ENCODE measurements at regions not wholly inside any gene's neighbourhood (a gene's known extent, or its start where the extent isn't known, plus 50 kb on each side); places are given as distances from the start of the nearest gene placed in this dataset.
"Not testable (repeated sequence)": the region's sequence is repeated elsewhere in the genome, so short reads cannot be mapped to it uniquely, and the experiment has no call there.

DNA sequence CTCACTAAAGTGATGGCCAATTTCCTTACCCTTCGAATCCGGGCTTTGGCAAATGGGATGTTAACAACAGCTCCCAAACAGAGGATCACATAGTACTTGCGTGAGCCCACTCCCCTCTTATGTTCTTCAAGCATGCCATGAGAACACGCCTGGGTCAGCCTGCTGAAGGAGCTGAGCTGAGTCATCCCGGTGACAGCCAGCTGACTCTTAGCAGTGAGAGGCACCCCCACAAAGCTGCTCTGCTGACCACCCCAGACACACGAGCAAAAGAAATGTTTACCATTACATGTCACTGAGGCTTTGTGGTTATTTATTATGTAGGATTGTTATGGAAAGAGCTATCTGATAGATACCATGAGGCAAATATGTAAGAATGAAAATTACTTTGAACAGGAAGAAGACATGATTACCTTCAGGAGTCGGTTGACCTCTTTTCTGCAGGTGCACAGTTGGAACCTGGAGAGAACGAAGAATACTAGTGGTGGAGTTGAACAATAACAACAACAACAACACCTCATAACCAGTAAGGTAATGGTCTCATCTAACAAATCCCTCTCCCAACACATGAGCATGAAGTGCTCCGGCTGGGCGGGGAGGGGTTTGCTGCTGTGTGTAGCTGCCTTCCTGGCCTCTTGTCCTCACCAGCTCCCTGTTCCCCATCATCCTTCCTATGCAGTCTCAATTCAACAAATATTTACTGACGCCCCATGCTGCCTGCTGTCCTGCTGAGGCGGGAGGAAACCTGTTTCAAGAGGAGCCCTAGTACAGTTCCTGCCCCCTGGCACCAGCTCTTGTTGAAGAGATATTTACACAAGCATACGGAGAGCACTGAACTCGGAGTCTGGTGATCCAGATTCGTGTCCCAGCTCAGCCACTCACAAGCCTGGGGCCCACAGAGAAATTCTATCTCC lies 69.4 kb upstream of the LHFPL2 start:
- peaks cover 4 to 26% (median 13%) of the 10 kb centered on the region in 4 donors for H3K4me1 ChIP-seq
- in situ Hi-C loops (cut with MboI; ENCODE audit: low pct_ligation_motif_present in 1 of 4, low pct_unique_long_range_greater_than_20kb in 1 of 4, low sequenced_read_pairs in 3 of 4), result no loop called here
- H3K4me3 ChIP-seq, result no peak overlapping the region
- TF ChIP-seq EP300 (IDR thresholded peaks at IDR 0.05; ENCODE audit: low read depth), result no peak
- TF ChIP-seq POLR2A (IDR thresholded peaks at IDR 0.05), result no peak
- TF ChIP-seq POLR2AphosphoS5 (IDR thresholded peaks at IDR 0.05), result no peak
- TF ChIP-seq CTCF (IDR thresholded peaks at IDR 0.05), result no peak
- DNase-seq, result no peak
- H3K27me3 ChIP-seq, result no peaks in the 10 kb centered on the region
- no peaks in the 10 kb centered on the region for H3K36me3 ChIP-seq
- H3K27ac ChIP-seq, result no peak overlapping the region
- intact Hi-C loops (cut with DNase I; ENCODE audit: low total_unique reads), result no loop called here
- H3K9me3 ChIP-seq, result no peaks in the 10 kb centered on the region
- WGBS, 2 donors (ENCODE audit: low coverage in 1 of 2), result 50 to 77% methylated on average over 2 to 15 of the region's 15 CpGs

DNA sequence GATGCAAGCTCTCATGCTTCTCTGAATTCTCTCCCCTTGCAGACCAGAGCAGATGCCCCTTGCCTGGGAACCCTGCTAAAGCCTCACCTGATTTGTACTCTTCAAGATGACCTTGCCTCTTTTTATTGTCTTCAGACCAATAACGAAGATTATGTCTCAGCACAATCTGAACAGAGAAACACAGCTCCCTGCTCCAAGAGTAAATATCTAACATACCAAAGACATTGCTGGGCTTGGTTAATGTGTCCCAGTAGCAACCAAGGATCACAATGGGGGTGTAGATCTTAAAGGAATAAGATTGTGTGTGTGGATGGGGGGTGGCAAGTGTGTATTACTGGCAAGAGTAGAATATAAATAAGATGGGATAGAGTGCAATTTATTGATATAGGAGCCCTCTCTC lies 67.6 kb upstream of the LHFPL2 start:
- no peak for TF ChIP-seq EP300 (IDR thresholded peaks at IDR 0.05; ENCODE audit: low read depth)
- TF ChIP-seq POLR2AphosphoS5 (IDR thresholded peaks at IDR 0.05), result no peak
- no peak for TF ChIP-seq CTCF (IDR thresholded peaks at IDR 0.05)
- no peak for TF ChIP-seq POLR2A (IDR thresholded peaks at IDR 0.05)
- Histone ChIP-seq H3K36me3 (no peaks in the 10 kb centered on the region), H3K9me3 (no peaks in the 10 kb centered on the region), H3K27me3 (no peaks in the 10 kb centered on the region), H3K4me3 (no peak overlapping the region), H3K27ac (no peak overlapping the region), H3K4me1 (peaks cover 0 to 17% (median 8%) of the 10 kb centered on the region in 4 donors)
- 21 to 43% methylated on average over 1 of the region's 1 CpG for WGBS, 2 donors (ENCODE audit: low coverage in 1 of 2)
- in situ Hi-C loops (cut with MboI; ENCODE audit: low pct_ligation_motif_present in 1 of 4, low pct_unique_long_range_greater_than_20kb in 1 of 4, low sequenced_read_pairs in 3 of 4) (no loop called here), intact Hi-C loops (cut with DNase I; ENCODE audit: low total_unique reads) (no loop called here)
- no peak for DNase-seq

DNA sequence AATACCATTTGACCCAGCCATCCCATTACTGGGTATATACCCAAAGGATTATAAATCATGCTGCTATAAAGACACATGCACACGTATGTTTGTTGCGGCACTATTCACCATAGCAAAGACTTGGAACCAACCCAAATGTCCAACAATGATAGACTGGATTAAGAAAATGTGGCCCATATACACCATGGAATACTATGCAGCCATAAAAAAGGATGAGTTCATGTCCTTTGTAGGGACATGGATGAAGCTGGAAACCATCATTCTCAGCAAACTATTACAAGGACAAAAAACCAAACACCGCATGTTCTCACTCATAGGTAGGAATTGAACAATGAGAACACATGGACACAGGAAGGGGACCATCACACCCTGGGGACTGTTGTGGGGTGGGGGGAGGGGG lies 66.8 kb upstream of the LHFPL2 start:
- in situ Hi-C loops (cut with MboI; ENCODE audit: low pct_ligation_motif_present in 1 of 4, low pct_unique_long_range_greater_than_20kb in 1 of 4, low sequenced_read_pairs in 3 of 4), result not testable (repeated sequence)
- WGBS, 2 donors (ENCODE audit: low coverage in 1 of 2), result 85 to 95% methylated on average over 2 to 3 of the region's 3 CpGs

DNA sequence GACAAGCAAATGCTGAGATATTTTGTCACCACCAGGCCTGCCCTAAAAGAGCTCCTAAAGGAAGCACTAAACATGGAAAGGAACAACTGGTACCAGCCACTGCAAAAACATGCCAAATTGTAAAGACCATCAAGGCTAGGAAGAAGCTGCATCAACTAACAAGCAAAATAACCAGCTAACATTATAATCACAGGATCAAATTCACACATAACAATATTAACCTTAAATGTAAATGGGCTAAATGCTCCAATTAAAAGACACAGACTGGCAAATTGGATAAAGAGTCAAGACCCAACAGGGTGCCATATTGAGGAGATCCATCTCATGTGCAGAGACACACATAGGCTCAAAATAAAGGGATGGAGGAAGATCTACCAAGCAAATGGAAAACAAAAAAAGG lies 63.1 kb upstream of the LHFPL2 start:
- in situ Hi-C loops (cut with MboI; ENCODE audit: low pct_ligation_motif_present in 1 of 4, low pct_unique_long_range_greater_than_20kb in 1 of 4, low sequenced_read_pairs in 3 of 4); intact Hi-C loops (cut with DNase I; ENCODE audit: low total_unique reads); H3K4me3 ChIP-seq: not testable (repeated sequence)

More for the DNA sequence above, 66.8 kb upstream of the LHFPL2 start:
- H3K4me1 ChIP-seq; H3K27ac ChIP-seq; H3K4me3 ChIP-seq; H3K9me3 ChIP-seq; DNase-seq; H3K27me3 ChIP-seq; intact Hi-C loops (cut with DNase I; ENCODE audit: low total_unique reads); H3K36me3 ChIP-seq: not testable (repeated sequence)

GRCh38 chr5:78709729-78710430 lies 61.3 kb upstream of the LHFPL2 start:
- in situ Hi-C loops (cut with MboI; ENCODE audit: low pct_ligation_motif_present in 1 of 4, low pct_unique_long_range_greater_than_20kb in 1 of 4, low sequenced_read_pairs in 3 of 4); H3K36me3 ChIP-seq; H3K27me3 ChIP-seq; intact Hi-C loops (cut with DNase I; ENCODE audit: low total_unique reads); DNase-seq; H3K4me3 ChIP-seq; H3K27ac ChIP-seq; H3K4me1 ChIP-seq; H3K9me3 ChIP-seq: not testable (repeated sequence)
- WGBS, 2 donors (ENCODE audit: low coverage in 1 of 2), result 87% methylated on average over 18 of the region's 18 CpGs; no CpG with 5 or more reads in 1 of the 2 donors

More for the DNA sequence above, 63.1 kb upstream of the LHFPL2 start:
- not testable (repeated sequence) for DNase-seq, H3K4me1 ChIP-seq, H3K9me3 ChIP-seq, H3K27ac ChIP-seq, H3K36me3 ChIP-seq, H3K27me3 ChIP-seq
